GM12878 (cell line): ENCODE measurements at regions not wholly inside any gene's neighbourhood (a gene's known extent, or its start where the extent isn't known, plus 50 kb on each side); places are given as distances from the start of the nearest gene placed in this dataset.

Source experiments
- ATAC-seq: fragments of 200-7000 bp; cut with Tn5 transposase; 3 replicates; pipeline ENCODE4 v1.9.1; 2020; ENCODE audit warnings: mild to moderate bottlenecking, moderate library complexity
- BruUV-seq: library from RNA; stranded (reverse); fragments of 400-500 nt; replicated peaks from 2 replicates; lab custom pipeline; 2021; lab: Mats Ljungman, UMichigan
- CTCF ChIA-PET: fragments of 300-600 bp; sonication (Branson Sonifier 250); formaldehyde crosslinking; extraction: SDS; loops from one replicate; lab custom pipeline; 2021; ENCODE audit warnings: inconsistent platforms; lab: Yijun Ruan, JAX
- POLR2A ChIA-PET: fragments of 350-600 bp; formaldehyde crosslinking; extraction: SDS; loops from one replicate; lab custom pipeline; 2021; ENCODE audit warnings: inconsistent platforms; lab: Charles Lee
- RAD21 ChIA-PET: fragments of 300-600 bp; sonication (Branson Sonifier 250); formaldehyde crosslinking; loops from one replicate; lab custom pipeline; 2023; ENCODE audit warnings: antibody characterized with exemption; ENCODE audit not compliant: unreplicated experiment; lab: Charles Lee
- SMC1A ChIA-PET: fragments of 300-600 bp; sonication (Branson Sonifier 250); formaldehyde crosslinking; loops from one replicate; lab custom pipeline; 2023; ENCODE audit not compliant: unreplicated experiment, uncharacterized antibody; lab: Charles Lee
- DNase-seq: peaks from one replicate; pipeline ENCODE4 v3.0.0-alpha.2; 2011; ENCODE audit warnings: low read depth, low spot score
- FAIRE-seq: peaks from 3 replicates; lab custom pipeline; 2011; peaks lifted over from hg19 to GRCh38; lab: Jason Lieb, UNC
- H2AFZ ChIP-seq: 2 replicates; pipeline ENCODE4 v1.6.0; 2011; ENCODE audit warnings: low read depth, low read length, control low read depth; ENCODE audit not compliant: control insufficient read depth
- H3K27ac ChIP-seq: 2 replicates; pipeline ENCODE4 v1.5.1; 2011; ENCODE audit warnings: control low read depth; ENCODE audit not compliant: control insufficient read depth, insufficient read depth
- H3K27me3 ChIP-seq, 2 experiments: replicated peaks in 1 of 2; 2 replicates each; pipeline versions ENCODE4 v1.6.0 to v1.6.1; 2011; ENCODE audit warnings: low read length in 1 of 2; ENCODE audit not compliant: control insufficient read depth in 2 of 2, insufficient read depth in 2 of 2
- H3K36me3 ChIP-seq, 2 experiments: 2 replicates each; pipeline ENCODE4 v1.5.1; 2011; ENCODE audit warnings: low read length in 1 of 2; ENCODE audit not compliant: control insufficient read depth in 2 of 2, insufficient read depth in 2 of 2
- H3K4me1 ChIP-seq: 2 replicates; pipeline ENCODE4 v1.6.1; 2011; ENCODE audit warnings: mild to moderate bottlenecking, low read length, moderate library complexity, mixed read lengths; ENCODE audit not compliant: control insufficient read depth, insufficient read depth
- H3K4me2 ChIP-seq: 2 replicates; pipeline ENCODE4 v1.6.0; 2011; ENCODE audit warnings: control low read depth; ENCODE audit not compliant: control insufficient read depth, insufficient read depth
- H3K4me3 ChIP-seq: fragments of 200-600 bp; sonication (generic); 2 replicates; pipeline ENCODE4 v1.5.1; 2016
- H3K79me2 ChIP-seq: 2 replicates; pipeline ENCODE4 v1.6.0; 2011; ENCODE audit warnings: low read length; ENCODE audit not compliant: control insufficient read depth, insufficient read depth
- H3K9ac ChIP-seq: 2 replicates; pipeline ENCODE4 v1.8.0; 2011; ENCODE audit warnings: low read length, control low read depth, mixed read lengths; ENCODE audit not compliant: control insufficient read depth, insufficient read depth
- H3K9me3 ChIP-seq: replicated peaks from 3 replicates; pipeline ENCODE4 v1.5.1; 2011; ENCODE audit warnings: mild to moderate bottlenecking, low read length; ENCODE audit not compliant: control insufficient read depth, insufficient read depth
- H4K20me1 ChIP-seq: 2 replicates; pipeline ENCODE4 v1.6.0; 2011; ENCODE audit not compliant: control insufficient read depth, insufficient read depth
- ATF7 ChIP-seq: fragments of 450-650 bp; IDR thresholded peaks from 2 replicates; pipeline ENCODE4 v1.6.1; 2016; ENCODE audit warnings: low read depth, mild to moderate bottlenecking
- BMI1 ChIP-seq: fragments of 450-650 bp; IDR thresholded peaks from 2 replicates; pipeline ENCODE4 v1.6.1; 2016; ENCODE audit warnings: mild to moderate bottlenecking, moderate library complexity, borderline replicate concordance
- CBX5 ChIP-seq: sonication (generic); IDR thresholded peaks from 2 replicates; pipeline ENCODE4 v1.6.1; 2016; ENCODE audit warnings: low read depth, moderate library complexity, mild to moderate bottlenecking, inconsistent platforms
- CHD2 ChIP-seq: IDR thresholded peaks from 2 replicates; pipeline ENCODE4 v1.6.1; 2011; ENCODE audit warnings: low read depth, low read length, improper control_type of control experiment, borderline replicate concordance
- CREB1 ChIP-seq: IDR thresholded peaks from 2 replicates; pipeline ENCODE4 v1.6.1; 2012; ENCODE audit warnings: low read depth, mild to moderate bottlenecking, inconsistent platforms
- CUX1 ChIP-seq: IDR thresholded peaks from 2 replicates; pipeline ENCODE4 v1.6.1; 2012; ENCODE audit warnings: improper control_type of control experiment, low read depth, low read length; ENCODE audit not compliant: insufficient replicate concordance
- GABPA ChIP-seq: IDR thresholded peaks from 2 replicates; pipeline ENCODE4 v1.6.1; 2014; ENCODE audit warnings: antibody characterized with exemption, low read depth, mild to moderate bottlenecking, inconsistent platforms
- IKZF1 ChIP-seq: fragments of 450-650 bp; conservative IDR thresholded peaks from 2 replicates; pipeline ENCODE4 v1.6.1; 2017; ENCODE audit warnings: antibody characterized with exemption, mild to moderate bottlenecking
- JUNB ChIP-seq: IDR thresholded peaks from 2 replicates; pipeline ENCODE4 v1.6.1; 2016; ENCODE audit warnings: antibody characterized with exemption, mild to moderate bottlenecking
- MAX ChIP-seq: IDR thresholded peaks from 2 replicates; pipeline ENCODE4 v1.6.1; 2012; ENCODE audit warnings: low read depth, low read length, improper control_type of control experiment
- MXI1 ChIP-seq: fragments of 150-350 bp; IDR thresholded peaks from 2 replicates; pipeline ENCODE4 v1.6.1; 2011; ENCODE audit warnings: low read depth, mild to moderate bottlenecking, inconsistent platforms, low read length, improper control_type of control experiment
- NFYA ChIP-seq: IDR thresholded peaks from 2 replicates; pipeline ENCODE4 v1.6.1; 2011; ENCODE audit warnings: low read depth, mild to moderate bottlenecking, low read length, improper control_type of control experiment, borderline replicate concordance
- NRF1 ChIP-seq: conservative IDR thresholded peaks from 2 replicates; pipeline ENCODE4 v1.6.1; 2011; ENCODE audit warnings: mild to moderate bottlenecking, low read depth, low read length, improper control_type of control experiment
- RAD21 ChIP-seq: IDR thresholded peaks from 2 replicates; pipeline ENCODE4 v1.6.1; 2011; ENCODE audit warnings: mild to moderate bottlenecking, low read depth, low read length, moderate library complexity; ENCODE audit not compliant: insufficient read depth
- SUPT20H ChIP-seq: IDR thresholded peaks from 2 replicates; pipeline ENCODE4 v1.6.1; 2011; ENCODE audit warnings: low read depth, mild to moderate bottlenecking, low read length, moderate library complexity, borderline replicate concordance; ENCODE audit not compliant: control insufficient read depth
- YBX1 ChIP-seq: fragments of 450-650 bp; IDR thresholded peaks from 2 replicates; pipeline ENCODE4 v1.6.1; 2016; ENCODE audit warnings: antibody characterized with exemption
- ZNF207 ChIP-seq: fragments of 450-650 bp; IDR thresholded peaks from 2 replicates; pipeline ENCODE4 v1.6.1; 2014; ENCODE audit warnings: antibody characterized with exemption, mild to moderate bottlenecking, borderline replicate concordance
- WGBS: methylation state at CpG from one replicate; pipeline ENCODE4 v1.1.6; 2016; ENCODE audit warnings: low lambda C conversion rate; ENCODE audit not compliant: insufficient replicate concordance, insufficient coverage; ENCODE audit errors: missing lambda C conversion rate; 5-methylcytosine and 5-hydroxymethylcytosine counted together
- in situ Hi-C: fragments of 300-500 bp; cut with MboI; formaldehyde crosslinking; loops from 9 replicates; pipeline ENCODE4 v1.14.3; 2018; ENCODE audit warnings: mixed read lengths
- intact Hi-C: fragments of 100-400 bp; cut with micrococcal nuclease; formaldehyde crosslinking; loops from one replicate; pipeline ENCODE4 v1.14.2; 2022; ENCODE audit not compliant: unreplicated experiment
- TF ChIP-seq, protein P1 (sequence below): fragments of 450-650 bp; formaldehyde crosslinking; IDR thresholded peaks from 2 replicates; pipeline ENCODE4 v1.5.0; 2022; ENCODE audit warnings: mild to moderate bottlenecking, missing genetic modification characterization

DNA sequence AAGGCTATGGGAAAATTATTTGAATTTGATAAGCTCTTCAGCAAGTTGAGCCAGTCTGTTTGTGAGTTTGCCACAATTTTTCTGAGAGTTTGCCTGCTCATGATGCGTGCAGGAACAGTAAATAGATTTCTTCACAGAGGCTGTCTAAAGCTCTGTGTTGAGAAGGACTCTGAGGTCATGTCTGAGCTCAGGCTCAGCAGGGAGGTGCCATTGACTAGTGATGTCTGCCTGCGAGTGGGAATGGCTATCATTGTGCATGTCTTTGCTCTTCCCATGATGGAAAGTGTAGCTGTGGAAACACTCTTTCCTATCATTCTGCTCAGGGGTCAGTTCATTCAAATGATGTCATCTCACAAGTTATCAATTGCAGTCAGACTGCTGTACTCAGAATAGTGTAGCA, 142.8 kb downstream of the RASEF start:
- H2AFZ ChIP-seq: no peak overlapping the region
- ATAC-seq (no peak), FAIRE-seq (no peak), DNase-seq (no peak)
- RAD21 ChIA-PET: no interaction called here
- no peaks in the 10 kb centered on the region for H3K79me2 ChIP-seq
- no peaks in the 10 kb centered on the region for H3K4me1 ChIP-seq
- H3K9me3 ChIP-seq: no peaks in the 10 kb centered on the region; the same call in 2 of the 3 replicates
- H3K4me3 ChIP-seq: no peak overlapping the region
- H4K20me1 ChIP-seq: no peaks in the 10 kb centered on the region
- intact Hi-C loops: no loop called here
- in situ Hi-C loops: no loop called here
- CTCF ChIA-PET: no interaction called here
- SMC1A ChIA-PET: no interaction called here
- H3K36me3 ChIP-seq: no peaks in the 10 kb centered on the region
- H3K27me3 ChIP-seq: no peaks in the 10 kb centered on the region
- no peak overlapping the region for H3K4me2 ChIP-seq
- WGBS: 0% methylated on average over 2 of the region's 2 CpGs
- no TSS peak for BruUV-seq
- POLR2A ChIA-PET: no interaction called here
- H3K27ac ChIP-seq: no peak overlapping the region
- no peak overlapping the region for H3K9ac ChIP-seq
- no peak for TF ChIP-seq JUNB
- no peak for TF ChIP-seq BMI1
- no peak for TF ChIP-seq MXI1
- TF ChIP-seq CUX1: no peak
- no peak for TF ChIP-seq ATF7
- no peak for TF ChIP-seq RAD21
- no peak for TF ChIP-seq CHD2
- no peak for TF ChIP-seq ZNF207
- no peak for TF ChIP-seq GABPA
- TF ChIP-seq SUPT20H: no peak
- no peak for TF ChIP-seq CBX5
- no peak for TF ChIP-seq MAX
- TF ChIP-seq YBX1: no peak
- no peak for TF ChIP-seq NRF1
- no peak for TF ChIP-seq IKZF1
- TF ChIP-seq, protein P1, sequence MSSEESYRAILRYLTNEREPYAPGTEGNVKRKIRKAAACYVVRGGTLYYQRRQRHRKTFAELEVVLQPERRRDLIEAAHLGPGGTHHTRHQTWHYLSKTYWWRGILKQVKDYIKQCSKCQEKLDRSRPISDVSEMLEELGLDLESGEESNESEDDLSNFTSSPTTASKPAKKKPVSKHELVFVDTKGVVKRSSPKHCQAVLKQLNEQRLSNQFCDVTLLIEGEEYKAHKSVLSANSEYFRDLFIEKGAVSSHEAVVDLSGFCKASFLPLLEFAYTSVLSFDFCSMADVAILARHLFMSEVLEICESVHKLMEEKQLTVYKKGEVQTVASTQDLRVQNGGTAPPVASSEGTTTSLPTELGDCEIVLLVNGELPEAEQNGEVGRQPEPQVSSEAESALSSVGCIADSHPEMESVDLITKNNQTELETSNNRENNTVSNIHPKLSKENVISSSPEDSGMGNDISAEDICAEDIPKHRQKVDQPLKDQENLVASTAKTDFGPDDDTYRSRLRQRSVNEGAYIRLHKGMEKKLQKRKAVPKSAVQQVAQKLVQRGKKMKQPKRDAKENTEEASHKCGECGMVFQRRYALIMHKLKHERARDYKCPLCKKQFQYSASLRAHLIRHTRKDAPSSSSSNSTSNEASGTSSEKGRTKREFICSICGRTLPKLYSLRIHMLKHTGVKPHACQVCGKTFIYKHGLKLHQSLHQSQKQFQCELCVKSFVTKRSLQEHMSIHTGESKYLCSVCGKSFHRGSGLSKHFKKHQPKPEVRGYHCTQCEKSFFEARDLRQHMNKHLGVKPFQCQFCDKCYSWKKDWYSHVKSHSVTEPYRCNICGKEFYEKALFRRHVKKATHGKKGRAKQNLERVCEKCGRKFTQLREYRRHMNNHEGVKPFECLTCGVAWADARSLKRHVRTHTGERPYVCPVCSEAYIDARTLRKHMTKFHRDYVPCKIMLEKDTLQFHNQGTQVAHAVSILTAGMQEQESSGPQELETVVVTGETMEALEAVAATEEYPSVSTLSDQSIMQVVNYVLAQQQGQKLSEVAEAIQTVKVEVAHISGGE (CRISPR knock-in tag): no peak
- no peak for TF ChIP-seq CREB1
- TF ChIP-seq NFYA: no peak
